ENCODE measurements at regions not wholly inside any gene's neighbourhood (a gene's known extent, or its start where the extent isn't known, plus 50 kb on each side); places are given as distances from the start of the nearest gene placed in this dataset.

DNA sequence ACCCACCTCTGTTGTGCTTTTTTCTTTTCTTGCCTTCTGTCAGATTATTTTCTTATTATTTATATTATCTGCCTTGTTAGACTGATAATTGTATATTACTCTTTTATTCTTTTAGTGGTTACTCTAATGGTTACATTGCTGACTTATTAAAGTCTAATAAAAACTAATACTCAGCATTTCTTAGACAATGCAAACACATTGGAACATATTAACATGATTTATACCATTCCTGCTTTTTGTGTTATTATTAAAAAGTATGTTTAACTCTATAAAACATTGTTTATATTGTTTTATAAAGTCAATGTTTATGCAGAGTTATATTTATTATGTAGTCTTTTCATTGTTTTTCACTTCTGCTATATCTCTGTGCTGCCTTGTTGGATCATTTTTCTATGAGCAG, 68.0 kb upstream of the CACNA2D1 start:
- DNase-seq: no peak
- Mint-ChIP-seq H3K4me3 (no peak overlapping the region), H3K36me3 (ENCODE audit: low read depth) (no peaks in the 10 kb centered on the region), H3K27ac (no peak overlapping the region), H3K4me1 (peaks cover 10% of the 10 kb centered on the region), H3K9me3 (peaks cover 3% of the 10 kb centered on the region), H3K27me3 (ENCODE audit: low read depth, poor library complexity) (peaks cover 2% of the 10 kb centered on the region)
- TF ChIP-seq, protein P1, sequence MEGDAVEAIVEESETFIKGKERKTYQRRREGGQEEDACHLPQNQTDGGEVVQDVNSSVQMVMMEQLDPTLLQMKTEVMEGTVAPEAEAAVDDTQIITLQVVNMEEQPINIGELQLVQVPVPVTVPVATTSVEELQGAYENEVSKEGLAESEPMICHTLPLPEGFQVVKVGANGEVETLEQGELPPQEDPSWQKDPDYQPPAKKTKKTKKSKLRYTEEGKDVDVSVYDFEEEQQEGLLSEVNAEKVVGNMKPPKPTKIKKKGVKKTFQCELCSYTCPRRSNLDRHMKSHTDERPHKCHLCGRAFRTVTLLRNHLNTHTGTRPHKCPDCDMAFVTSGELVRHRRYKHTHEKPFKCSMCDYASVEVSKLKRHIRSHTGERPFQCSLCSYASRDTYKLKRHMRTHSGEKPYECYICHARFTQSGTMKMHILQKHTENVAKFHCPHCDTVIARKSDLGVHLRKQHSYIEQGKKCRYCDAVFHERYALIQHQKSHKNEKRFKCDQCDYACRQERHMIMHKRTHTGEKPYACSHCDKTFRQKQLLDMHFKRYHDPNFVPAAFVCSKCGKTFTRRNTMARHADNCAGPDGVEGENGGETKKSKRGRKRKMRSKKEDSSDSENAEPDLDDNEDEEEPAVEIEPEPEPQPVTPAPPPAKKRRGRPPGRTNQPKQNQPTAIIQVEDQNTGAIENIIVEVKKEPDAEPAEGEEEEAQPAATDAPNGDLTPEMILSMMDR (IDR thresholded peaks at IDR 0.05): no peak

DNA sequence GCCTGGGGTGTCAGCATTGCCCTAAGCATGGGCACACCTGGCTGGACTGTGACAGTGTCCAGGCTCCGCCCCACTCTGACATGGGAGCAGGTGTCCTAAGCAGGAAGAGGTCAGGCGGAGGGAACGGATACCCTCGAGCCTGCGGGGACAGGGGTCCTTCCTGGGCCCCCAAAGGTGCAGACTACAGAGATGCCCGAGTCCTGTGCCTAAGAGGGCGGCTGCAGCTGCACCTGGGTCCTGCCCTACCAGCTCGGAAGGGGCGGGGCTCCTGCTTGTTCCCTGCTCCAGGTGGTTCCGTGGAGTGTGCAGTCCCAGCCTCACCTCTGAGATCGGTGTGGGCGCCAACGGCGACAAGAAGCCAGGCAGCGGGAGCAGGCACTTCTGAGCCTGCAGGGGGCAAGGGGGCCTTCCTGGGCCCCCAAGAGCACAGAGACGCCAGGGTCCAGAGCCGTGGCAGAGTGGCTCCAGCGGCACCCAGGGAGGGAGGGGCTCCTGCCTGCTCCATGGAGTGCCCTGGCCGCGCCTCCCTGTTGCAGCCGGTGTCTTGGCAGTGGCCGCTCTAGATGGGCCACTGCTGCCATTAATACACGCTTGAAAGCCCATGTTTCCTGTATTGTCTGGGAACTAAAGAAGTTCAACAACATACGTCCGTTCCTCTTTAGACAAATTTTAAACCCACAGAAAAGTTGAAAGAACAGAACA, 64.5 kb upstream of the CACNA2D1 start:
- TF ChIP-seq, protein P1 (IDR thresholded peaks at IDR 0.05): no peak
- H3K36me3 Mint-ChIP-seq (ENCODE audit: low read depth): no peaks in the 10 kb centered on the region
- no peak for DNase-seq
- peaks cover 16% of the 10 kb centered on the region for H3K4me1 Mint-ChIP-seq
- no peak overlapping the region for H3K27ac Mint-ChIP-seq
- peaks cover 2% of the 10 kb centered on the region for H3K27me3 Mint-ChIP-seq (ENCODE audit: low read depth, poor library complexity)
- H3K9me3 Mint-ChIP-seq: peaks cover 4% of the 10 kb centered on the region
- no peak overlapping the region for H3K4me3 Mint-ChIP-seq

DNA sequence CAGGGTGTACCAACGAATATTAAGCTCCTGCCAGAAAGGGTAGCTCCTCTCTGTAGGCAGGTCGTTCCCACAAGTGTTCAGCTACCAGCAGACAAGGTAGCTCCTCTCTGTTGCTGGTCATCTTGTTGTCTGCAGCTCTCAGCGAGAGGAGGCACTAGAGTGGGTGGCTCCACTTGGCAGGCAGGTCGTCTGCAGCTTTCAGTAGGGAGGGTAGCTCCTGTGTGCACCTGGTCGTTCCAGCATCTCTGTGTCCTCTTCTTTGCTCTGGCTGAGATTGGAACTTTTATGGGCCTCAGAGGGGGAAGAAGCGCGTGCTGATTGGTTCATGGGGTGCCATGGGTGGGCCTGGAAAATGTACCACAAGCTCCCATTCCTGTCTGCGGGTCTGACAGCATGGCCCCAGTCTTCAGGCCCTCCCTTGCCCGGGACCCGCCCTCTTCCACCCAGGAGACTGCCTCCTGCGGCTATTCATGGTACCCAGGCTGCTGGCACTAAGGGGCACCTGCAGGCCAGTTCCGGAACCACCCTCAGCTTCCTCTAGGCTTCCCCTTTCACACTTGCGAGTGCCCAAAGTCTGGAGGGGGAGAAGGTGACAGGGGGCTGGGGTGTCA, 63.9 kb upstream of the CACNA2D1 start:
- Mint-ChIP-seq H3K27ac (peak overlapping the region; percentile 68), H3K4me3 (no peak overlapping the region)

DNA sequence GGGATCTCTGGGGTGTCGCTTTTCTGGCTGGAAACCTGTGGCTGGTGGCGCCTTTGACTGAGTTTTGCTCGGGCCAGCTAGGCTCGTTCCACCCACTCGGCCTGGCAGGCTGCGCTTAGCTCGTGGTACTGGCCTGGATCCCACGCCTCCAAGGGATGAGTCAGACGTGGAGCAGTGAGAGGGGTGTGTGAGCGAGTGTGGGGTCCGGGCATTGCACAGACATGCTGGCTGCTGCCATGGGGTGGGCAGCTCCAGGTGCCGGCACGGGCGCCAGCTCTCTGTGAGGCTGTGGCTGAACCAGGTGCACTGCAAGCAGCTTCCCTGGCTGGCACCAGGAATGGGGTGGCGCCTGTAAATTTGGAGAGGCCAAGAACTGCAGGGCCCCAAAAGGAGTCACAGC, 63.1 kb upstream of the CACNA2D1 start:
- H3K4me1 Mint-ChIP-seq: peaks cover 16% of the 10 kb centered on the region
- TF ChIP-seq, protein P1 (IDR thresholded peaks at IDR 0.05): no peak
- no peaks in the 10 kb centered on the region for H3K27me3 Mint-ChIP-seq (ENCODE audit: low read depth, poor library complexity)
- H3K9me3 Mint-ChIP-seq: peaks cover 10% of the 10 kb centered on the region
- peaks cover 4% of the 10 kb centered on the region for H3K36me3 Mint-ChIP-seq (ENCODE audit: low read depth)
- H3K27ac Mint-ChIP-seq: peak overlapping the region; percentile 39
- DNase-seq: peak; percentile 5
- H3K4me3 Mint-ChIP-seq: no peak overlapping the region

More for the DNA sequence above, 63.9 kb upstream of the CACNA2D1 start:
- TF ChIP-seq, protein P1 (IDR thresholded peaks at IDR 0.05): no peak
- no peaks in the 10 kb centered on the region for H3K36me3 Mint-ChIP-seq (ENCODE audit: low read depth)
- H3K27me3 Mint-ChIP-seq (ENCODE audit: low read depth, poor library complexity): peaks cover 2% of the 10 kb centered on the region
- H3K9me3 Mint-ChIP-seq: peaks cover 4% of the 10 kb centered on the region
- no peak for DNase-seq
- peaks cover 16% of the 10 kb centered on the region for H3K4me1 Mint-ChIP-seq

DNA sequence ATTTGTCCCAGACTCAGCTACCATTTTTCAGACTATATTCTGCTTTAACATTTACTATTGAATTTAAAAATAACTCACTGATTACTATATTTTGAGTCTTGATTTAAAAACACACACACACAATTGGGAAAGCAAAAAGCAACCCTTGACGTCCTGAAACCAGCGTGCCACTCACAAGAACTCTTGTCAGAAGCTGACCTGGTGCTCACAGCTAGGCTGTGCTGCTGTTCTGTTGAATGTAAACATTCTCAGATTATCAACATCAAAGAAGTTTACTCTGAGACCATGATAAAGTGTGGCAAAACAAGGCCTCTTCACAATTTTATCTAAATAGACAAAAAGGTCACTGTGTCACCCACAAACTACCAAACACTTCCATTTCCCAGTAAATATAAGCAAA, 62.6 kb upstream of the CACNA2D1 start:
- DNase-seq: no peak

More for the DNA sequence above, 62.6 kb upstream of the CACNA2D1 start:
- H3K27ac Mint-ChIP-seq: peak overlapping the region; percentile 39
- peaks cover 15% of the 10 kb centered on the region for H3K9me3 Mint-ChIP-seq
- peaks cover 4% of the 10 kb centered on the region for H3K36me3 Mint-ChIP-seq (ENCODE audit: low read depth)
- TF ChIP-seq, protein P1 (IDR thresholded peaks at IDR 0.05): no peak
- no peak overlapping the region for H3K4me3 Mint-ChIP-seq
- H3K27me3 Mint-ChIP-seq (ENCODE audit: low read depth, poor library complexity): no peaks in the 10 kb centered on the region
- H3K4me1 Mint-ChIP-seq: peaks cover 16% of the 10 kb centered on the region

Data from nephron progenitor cell (in vitro differentiated cells).